ENCODE measurements at regions not wholly inside any gene's neighbourhood (a gene's known extent, or its start where the extent isn't known, plus 50 kb on each side); places are given as distances from the start of the nearest gene placed in this dataset.

- ChIA-PET CTCF (no interaction called here), POLR2A (ENCODE audit: low non-redundant PET) (no interaction called here)
- H3K27ac ChIP-seq, result no peak overlapping the region
- DNase-seq (ENCODE audit: low spot score), result no peak
- TF ChIP-seq, protein P1, sequence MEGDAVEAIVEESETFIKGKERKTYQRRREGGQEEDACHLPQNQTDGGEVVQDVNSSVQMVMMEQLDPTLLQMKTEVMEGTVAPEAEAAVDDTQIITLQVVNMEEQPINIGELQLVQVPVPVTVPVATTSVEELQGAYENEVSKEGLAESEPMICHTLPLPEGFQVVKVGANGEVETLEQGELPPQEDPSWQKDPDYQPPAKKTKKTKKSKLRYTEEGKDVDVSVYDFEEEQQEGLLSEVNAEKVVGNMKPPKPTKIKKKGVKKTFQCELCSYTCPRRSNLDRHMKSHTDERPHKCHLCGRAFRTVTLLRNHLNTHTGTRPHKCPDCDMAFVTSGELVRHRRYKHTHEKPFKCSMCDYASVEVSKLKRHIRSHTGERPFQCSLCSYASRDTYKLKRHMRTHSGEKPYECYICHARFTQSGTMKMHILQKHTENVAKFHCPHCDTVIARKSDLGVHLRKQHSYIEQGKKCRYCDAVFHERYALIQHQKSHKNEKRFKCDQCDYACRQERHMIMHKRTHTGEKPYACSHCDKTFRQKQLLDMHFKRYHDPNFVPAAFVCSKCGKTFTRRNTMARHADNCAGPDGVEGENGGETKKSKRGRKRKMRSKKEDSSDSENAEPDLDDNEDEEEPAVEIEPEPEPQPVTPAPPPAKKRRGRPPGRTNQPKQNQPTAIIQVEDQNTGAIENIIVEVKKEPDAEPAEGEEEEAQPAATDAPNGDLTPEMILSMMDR (conservative IDR thresholded peaks at IDR 0.05; ENCODE audit: low read depth), result no peak
Observed at GRCh38 chr2:203610558-203610957, 75.5 kb upstream of the RAPH1 start.

- H3K27ac ChIP-seq, result no peak overlapping the region
- DNase-seq (ENCODE audit: low spot score), result no peak
- ChIA-PET POLR2A (ENCODE audit: low non-redundant PET) (no interaction called here), CTCF (no interaction called here)
- TF ChIP-seq, protein P1 (conservative IDR thresholded peaks at IDR 0.05; ENCODE audit: low read depth), result no peak
Observed at GRCh38 chr2:203612246-203612645, 77.1 kb upstream of the RAPH1 start.

- TF ChIP-seq, protein P1 (conservative IDR thresholded peaks at IDR 0.05; ENCODE audit: low read depth), result no peak
- POLR2A ChIA-PET (ENCODE audit: low non-redundant PET), result no interaction called here
- no peak for DNase-seq (ENCODE audit: low spot score)
- H3K27ac ChIP-seq, result no peak overlapping the region
- CTCF ChIA-PET, result no interaction called here
Observed at GRCh38 chr2:203619267-203619878, 84.3 kb upstream of the RAPH1 start.

DNA sequence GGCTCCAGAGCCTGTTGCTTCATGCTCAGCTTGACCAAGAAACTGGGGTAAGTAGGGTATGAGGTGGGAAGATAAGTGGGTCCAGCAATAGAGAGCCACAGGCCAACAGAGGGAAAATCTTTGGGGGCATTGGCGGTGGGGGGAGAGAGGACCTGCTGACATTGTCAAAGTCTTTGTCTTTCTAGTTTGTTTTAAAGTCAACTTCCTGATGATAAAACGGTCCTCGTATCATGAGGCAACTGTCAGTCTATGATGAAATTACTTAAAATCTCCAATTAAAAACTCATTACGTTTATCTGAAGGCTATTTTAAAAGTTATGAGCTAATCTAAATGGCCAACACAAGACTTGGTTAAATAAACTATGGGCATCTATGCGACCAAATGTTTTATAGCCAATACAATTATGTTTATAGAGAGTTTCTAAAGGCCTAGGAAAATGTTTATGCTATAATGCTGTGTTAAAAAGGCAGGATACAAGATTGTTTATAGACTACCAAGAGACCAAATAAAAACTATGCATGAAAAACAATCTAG lies 84.4 kb upstream of the CD28 start:
- ChIA-PET POLR2A (ENCODE audit: low non-redundant PET) (no interaction called here), CTCF (no interaction called here)
- H3K27ac ChIP-seq, result no peak overlapping the region
- no peak for DNase-seq (ENCODE audit: low spot score)
- TF ChIP-seq, protein P1 (conservative IDR thresholded peaks at IDR 0.05; ENCODE audit: low read depth), result no peak

- POLR2A ChIA-PET (ENCODE audit: low non-redundant PET), result no interaction called here
- peak; percentile 70 for DNase-seq (ENCODE audit: low spot score)
- TF ChIP-seq, protein P1 (conservative IDR thresholded peaks at IDR 0.05; ENCODE audit: low read depth), result no peak
- CTCF ChIA-PET, result no interaction called here
- H3K27ac ChIP-seq, result peak overlapping the region; percentile 60; the same call in 1 of the 2 replicates
Observed at GRCh38 chr2:203623096-203623495, 83.3 kb upstream of the CD28 start.

DNA sequence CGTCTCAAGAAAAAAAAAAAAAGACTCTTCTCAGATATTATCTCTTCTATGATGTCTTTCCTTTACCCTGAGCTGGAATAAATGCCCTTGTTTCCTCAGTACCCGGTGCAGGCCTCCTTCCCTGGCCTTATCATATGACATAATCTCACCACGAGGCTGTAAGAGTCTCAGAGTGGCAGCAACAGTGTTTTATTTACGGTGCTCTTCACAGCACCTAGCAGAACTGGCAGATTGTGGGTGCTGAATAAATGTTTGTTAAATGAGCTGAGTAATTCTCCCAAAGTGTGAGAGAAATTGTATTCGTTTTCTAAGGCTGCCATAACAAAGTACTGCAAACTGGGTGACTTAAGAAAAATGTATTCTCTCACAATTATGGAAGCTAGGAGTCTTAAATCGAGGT lies 82.8 kb upstream of the CD28 start:
- no peak for DNase-seq (ENCODE audit: low spot score)
- POLR2A ChIA-PET (ENCODE audit: low non-redundant PET), result interaction anchor here (0.7 kb wide), 1 partner anchor 66 kb away, joined by 3 read pairs; no protein-coding TSS in a partner anchor
- peak overlapping the region; percentile 60; the same call in 1 of the 2 replicates for H3K27ac ChIP-seq
- TF ChIP-seq, protein P1 (conservative IDR thresholded peaks at IDR 0.05; ENCODE audit: low read depth), result no peak
- CTCF ChIA-PET, result interaction anchor here (0.6 kb wide), 1 partner anchor 136 kb away, joined by 5 read pairs; no protein-coding TSS in a partner anchor
